Stimulated activated naive CD8-positive, alpha-beta T cell treated with anti-CD3 and anti-CD28 coated beads, Interleukin-15, Interleukin-2, amounts not matched to agents 100 U/mL and 50 U/mL, for 24 hours (primary cell): ENCODE measurements at regions not wholly inside any gene's neighbourhood (a gene's known extent, or its start where the extent isn't known, plus 50 kb on each side); places are given as distances from the start of the nearest gene placed in this dataset.
"Not testable (repeated sequence)": the region's sequence is repeated elsewhere in the genome, so short reads cannot be mapped to it uniquely, and the experiment has no call there.

ENCODE experiments used
- ATAC-seq: fragments of 150-1000 bp; cut with Tn5 transposase; one replicate; pipeline ENCODE4 v1.10.0; 2021
- DNase-seq: peaks from one replicate; pipeline ENCODE4 v3.0.0; 2021

GRCh38 chr5:159593518-159594073 is 263.3 kb upstream of the IL12B start:
- no peak for ATAC-seq
- no peak for DNase-seq

- not testable (repeated sequence) for DNase-seq, ATAC-seq
Observed at GRCh38 chr5:159595561-159595960, 265.3 kb upstream of the IL12B start.

- no peak for DNase-seq
- ATAC-seq = no peak
Observed at GRCh38 chr5:159601216-159601615, 270.9 kb upstream of the IL12B start.

GRCh38 chr5:159602434-159602833 is 272.1 kb upstream of the IL12B start:
- ATAC-seq (no peak), DNase-seq (no peak)

- ATAC-seq = no peak
- DNase-seq = no peak
Observed at GRCh38 chr5:159605585-159605984, 275.3 kb upstream of the IL12B start.

GRCh38 chr5:159609359-159609758 is 279.1 kb upstream of the IL12B start:
- ATAC-seq (no peak), DNase-seq (no peak)

GRCh38 chr5:159610966-159611579 is 280.8 kb upstream of the IL12B start:
- no peak for DNase-seq
- peak; percentile 75 for ATAC-seq

GRCh38 chr5:159616952-159617351 is 286.7 kb upstream of the IL12B start:
- ATAC-seq (no peak), DNase-seq (no peak)

GRCh38 chr5:159619826-159620225 is 289.5 kb upstream of the IL12B start:
- DNase-seq = no peak
- no peak for ATAC-seq

GRCh38 chr5:159620853-159621540 is 290.7 kb upstream of the IL12B start:
- ATAC-seq (no peak), DNase-seq (no peak)

GRCh38 chr5:159628703-159629102 is 287.6 kb upstream of the ADRA1B start:
- no peak for ATAC-seq
- DNase-seq = no peak

- no peak for ATAC-seq
Observed at GRCh38 chr5:159629158-159629557, 287.1 kb upstream of the ADRA1B start.

GRCh38 chr5:159630545-159630944 is 285.7 kb upstream of the ADRA1B start:
- DNase-seq (no peak), ATAC-seq (no peak)

More at GRCh38 chr5:159629158-159629557, 287.1 kb upstream of the ADRA1B start:
- DNase-seq = no peak

- ATAC-seq = no peak
Observed at GRCh38 chr5:159631001-159631400, 285.3 kb upstream of the ADRA1B start.

GRCh38 chr5:159632866-159633265 is 283.4 kb upstream of the ADRA1B start:
- no peak for ATAC-seq
- no peak for DNase-seq

More at GRCh38 chr5:159631001-159631400, 285.3 kb upstream of the ADRA1B start:
- DNase-seq = no peak

GRCh38 chr5:159638481-159638880 is 277.8 kb upstream of the ADRA1B start:
- no peak for DNase-seq
- no peak for ATAC-seq

GRCh38 chr5:159638954-159639559 is 277.2 kb upstream of the ADRA1B start:
- ATAC-seq (no peak), DNase-seq (no peak)

GRCh38 chr5:159639590-159639989 is 276.7 kb upstream of the ADRA1B start:
- ATAC-seq (no peak), DNase-seq (no peak)

- no peak for ATAC-seq
- DNase-seq = no peak
Observed at GRCh38 chr5:159640446-159640845, 275.8 kb upstream of the ADRA1B start.

GRCh38 chr5:159640921-159641320 is 275.4 kb upstream of the ADRA1B start:
- no peak for ATAC-seq
- no peak for DNase-seq

- no peak for DNase-seq
- no peak for ATAC-seq
Observed at GRCh38 chr5:159641371-159642039, 274.8 kb upstream of the ADRA1B start.

GRCh38 chr5:159642379-159642778 is 273.9 kb upstream of the ADRA1B start:
- DNase-seq (no peak), ATAC-seq (no peak)

GRCh38 chr5:159644053-159644452 is 272.2 kb upstream of the ADRA1B start:
- DNase-seq (no peak), ATAC-seq (no peak)
